Kidney epithelial cell (primary cell): ENCODE measurements at regions not wholly inside any gene's neighbourhood (a gene's known extent, or its start where the extent isn't known, plus 50 kb on each side); places are given as distances from the start of the nearest gene placed in this dataset.

ENCODE experiments used
- DNase-seq: peaks from one replicate; pipeline ENCODE4 v3.0.0-alpha.2; 2010; ENCODE audit warnings: low read depth
- H3K27me3 ChIP-seq: 2 replicates; pipeline ENCODE4 v1.6.0; 2011; ENCODE audit warnings: low read length; ENCODE audit not compliant: control insufficient read depth, insufficient read depth
- H3K36me3 ChIP-seq: 2 replicates; pipeline ENCODE4 v1.5.1; 2011; ENCODE audit warnings: low read length; ENCODE audit not compliant: control insufficient read depth, insufficient read depth
- H3K4me3 ChIP-seq: 2 replicates; pipeline ENCODE4 v1.5.1; 2011; ENCODE audit warnings: low read depth, mild to moderate bottlenecking, control low read depth, low read length
- CTCF ChIP-seq: IDR thresholded peaks from 2 replicates; pipeline ENCODE4 v1.5.1; 2011; ENCODE audit warnings: mild to moderate bottlenecking, moderate library complexity, low read length, control low read depth, inconsistent platforms; ENCODE audit not compliant: insufficient read depth, poor library complexity, severe bottlenecking

DNA sequence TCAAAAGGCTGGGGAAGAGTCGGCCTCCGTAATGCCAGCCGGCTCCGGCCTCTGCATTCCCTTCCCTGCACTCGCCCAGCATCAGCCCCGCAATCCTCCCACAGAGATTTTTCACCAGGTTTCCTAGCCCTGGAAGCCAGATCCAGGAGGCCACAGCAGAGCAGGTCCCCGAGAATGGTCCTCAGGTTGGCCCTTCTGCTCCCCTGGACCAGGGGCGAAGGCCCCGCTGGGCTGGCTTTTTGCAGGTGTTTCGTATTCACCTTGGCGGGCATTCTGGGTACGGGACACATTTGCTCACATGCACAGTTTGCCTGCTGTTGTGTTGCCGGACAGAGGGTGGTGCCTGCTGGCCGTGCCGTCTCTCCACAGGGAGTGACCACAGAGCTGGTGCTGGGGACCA lies 309.5 kb downstream of the NDUFA10 start:
- no peak for TF ChIP-seq CTCF
- H3K36me3 ChIP-seq, result no peaks in the 10 kb centered on the region
- DNase-seq, result no peak
- H3K4me3 ChIP-seq, result no peak overlapping the region
- no peaks in the 10 kb centered on the region for H3K27me3 ChIP-seq

GRCh38 chr2:239715202-239715601 lies 309.9 kb downstream of the NDUFA10 start:
- Histone ChIP-seq H3K27me3 (no peaks in the 10 kb centered on the region), H3K4me3 (no peak overlapping the region), H3K36me3 (no peaks in the 10 kb centered on the region)
- no peak for DNase-seq
- TF ChIP-seq CTCF, result no peak

DNA sequence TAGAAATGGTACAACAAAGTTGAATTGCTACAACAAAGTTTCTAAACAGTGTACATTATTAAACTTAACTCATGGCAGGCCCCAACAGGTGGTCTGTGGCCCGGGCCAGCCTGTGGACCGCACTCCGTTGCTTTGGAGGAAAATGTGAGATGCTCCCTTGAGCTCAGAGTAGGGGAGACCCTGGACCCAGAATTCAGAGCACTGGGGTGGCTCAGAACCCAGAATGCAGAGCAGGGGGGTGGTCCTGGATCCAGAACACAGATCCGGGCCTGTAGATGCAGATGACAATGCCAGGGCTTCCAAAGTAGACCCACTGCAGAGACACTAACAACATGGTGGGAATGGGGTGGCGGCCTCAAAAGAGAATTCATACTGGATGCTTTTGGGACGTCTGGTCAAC lies 311.0 kb downstream of the NDUFA10 start:
- Histone ChIP-seq H3K27me3 (no peaks in the 10 kb centered on the region), H3K36me3 (no peaks in the 10 kb centered on the region), H3K4me3 (no peak overlapping the region)
- TF ChIP-seq CTCF, result no peak
- DNase-seq, result no peak

- Histone ChIP-seq H3K27me3 (no peaks in the 10 kb centered on the region), H3K36me3 (no peaks in the 10 kb centered on the region), H3K4me3 (no peak overlapping the region)
- no peak for DNase-seq
- TF ChIP-seq CTCF, result no peak
Observed at GRCh38 chr2:239712755-239713154, 311.9 kb upstream of the HDAC4 start.

DNA sequence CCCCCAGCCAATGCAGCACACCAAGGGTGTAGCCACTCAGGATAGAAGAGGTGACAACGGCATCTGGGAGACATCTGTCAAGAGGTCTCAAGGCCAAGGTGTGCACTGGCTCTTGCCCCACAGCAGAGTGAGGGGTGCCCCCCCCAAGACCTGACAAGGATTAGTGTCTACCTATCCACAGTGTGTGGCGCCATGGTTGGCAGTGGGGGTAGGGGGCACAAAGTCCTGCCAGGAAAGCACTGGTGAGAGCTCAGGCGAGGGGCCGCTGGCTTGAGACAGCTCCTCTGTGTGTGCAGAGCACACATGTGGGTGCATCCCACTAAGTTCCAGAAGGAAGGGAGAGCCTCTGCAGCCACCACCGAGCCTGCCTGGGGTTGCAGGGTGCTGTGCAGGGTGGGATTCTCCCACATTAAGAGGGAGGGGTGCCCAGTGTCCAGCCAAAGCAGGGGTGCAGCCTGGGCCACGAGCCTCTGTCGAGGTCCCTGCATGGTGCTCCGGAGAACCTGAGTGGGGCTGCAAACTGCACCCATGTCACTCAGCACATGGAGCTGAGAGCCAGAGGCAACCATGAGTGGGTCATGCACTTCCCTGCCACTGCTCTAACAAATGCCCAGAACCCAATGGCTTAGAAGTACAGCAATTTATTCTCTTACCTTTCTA lies 311.2 kb upstream of the HDAC4 start:
- no peak for DNase-seq
- no peak for TF ChIP-seq CTCF
- Histone ChIP-seq H3K36me3 (no peaks in the 10 kb centered on the region), H3K4me3 (no peak overlapping the region), H3K27me3 (no peaks in the 10 kb centered on the region)
